SKM-1 treated with dmso at 0.1 percent for 144 hours (cell line): ENCODE measurements at regions not wholly inside any gene's neighbourhood (a gene's known extent, or its start where the extent isn't known, plus 50 kb on each side); places are given as distances from the start of the nearest gene placed in this dataset.
"Not testable (repeated sequence)": the region's sequence is repeated elsewhere in the genome, so short reads cannot be mapped to it uniquely, and the experiment has no call there.

Source experiments
- DNase-seq: peaks from one replicate; lab custom pipeline; 2025; ENCODE audit not compliant: unreplicated experiment; lab: John Stamatoyannopoulos, UW

- peak; percentile 48 for DNase-seq
Measured at GRCh38 chr1:100597061-100597741, 59.3 kb downstream of the GPR88 start.

GRCh38 chr1:100597784-100598183 is 59.8 kb downstream of the GPR88 start:
- DNase-seq: no peak

- not testable (repeated sequence) for DNase-seq
Measured at GRCh38 chr1:100600377-100600776, 62.4 kb downstream of the GPR88 start.

GRCh38 chr1:100602028-100602427 is 64.1 kb downstream of the GPR88 start:
- DNase-seq: not testable (repeated sequence)

GRCh38 chr1:100604372-100604771 is 66.4 kb downstream of the GPR88 start:
- DNase-seq: no peak

GRCh38 chr1:100606438-100606837 is 68.5 kb downstream of the GPR88 start:
- DNase-seq: no peak

GRCh38 chr1:100607628-100608240 is 69.8 kb downstream of the GPR88 start:
- DNase-seq: no peak

- no peak for DNase-seq
Measured at GRCh38 chr1:100609849-100610248, 71.9 kb downstream of the GPR88 start.

- no peak for DNase-seq
Measured at GRCh38 chr1:100611086-100611485, 73.1 kb downstream of the GPR88 start.

- no peak for DNase-seq
Measured at GRCh38 chr1:100612540-100612939, 74.6 kb downstream of the GPR88 start.

GRCh38 chr1:100613817-100614559 is 76.0 kb downstream of the GPR88 start:
- no peak for DNase-seq

- DNase-seq: no peak
Measured at GRCh38 chr1:100614570-100614969, 76.6 kb downstream of the GPR88 start.

- DNase-seq: no peak
Measured at GRCh38 chr1:100615686-100616085, 77.7 kb downstream of the GPR88 start.

- no peak for DNase-seq
Measured at GRCh38 chr1:100616121-100616621, 78.2 kb downstream of the GPR88 start.

GRCh38 chr1:100622037-100622436 is 84.1 kb downstream of the GPR88 start:
- DNase-seq: no peak

- no peak for DNase-seq
Measured at GRCh38 chr1:100622506-100622905, 84.6 kb downstream of the GPR88 start.

GRCh38 chr1:100622966-100623762 is 85.2 kb downstream of the GPR88 start:
- DNase-seq: no peak

GRCh38 chr1:100624886-100625610 is 87.1 kb downstream of the GPR88 start:
- DNase-seq: no peak

GRCh38 chr1:100626397-100626796 is 88.5 kb downstream of the GPR88 start:
- no peak for DNase-seq

- DNase-seq: peak; percentile 60
Measured at GRCh38 chr1:100627054-100627716, 89.2 kb downstream of the GPR88 start.
